ENCODE measurements at regions not wholly inside any gene's neighbourhood (a gene's known extent, or its start where the extent isn't known, plus 50 kb on each side); places are given as distances from the start of the nearest gene placed in this dataset.

- no peak for DNase-seq
Observed at GRCh38 chr6:148222846-148223245, 119.8 kb upstream of the SASH1 start.

GRCh38 chr6:148223424-148223842 is 119.2 kb upstream of the SASH1 start:
- DNase-seq = no peak

- DNase-seq = no peak
Observed at GRCh38 chr6:148225871-148226270, 116.8 kb upstream of the SASH1 start.

GRCh38 chr6:148226284-148226683 is 116.4 kb upstream of the SASH1 start:
- no peak for DNase-seq

- DNase-seq = no peak
Observed at GRCh38 chr6:148231572-148231971, 111.1 kb upstream of the SASH1 start.

GRCh38 chr6:148235446-148235845 is 107.2 kb upstream of the SASH1 start:
- no peak for DNase-seq

GRCh38 chr6:148238713-148239112 is 103.9 kb upstream of the SASH1 start:
- no peak for DNase-seq

GRCh38 chr6:148239215-148239614 is 103.4 kb upstream of the SASH1 start:
- DNase-seq = no peak

GRCh38 chr6:148239801-148240460 is 102.7 kb upstream of the SASH1 start:
- DNase-seq = no peak

GRCh38 chr6:148240461-148240840 is 102.2 kb upstream of the SASH1 start:
- DNase-seq = no peak

GRCh38 chr6:148240861-148241477 is 101.7 kb upstream of the SASH1 start:
- no peak for DNase-seq

GRCh38 chr6:148242180-148242579 is 100.5 kb upstream of the SASH1 start:
- no peak for DNase-seq

- no peak for DNase-seq
Observed at GRCh38 chr6:148244217-148244935, 98.3 kb upstream of the SASH1 start.

GRCh38 chr6:148247386-148248063 is 95.1 kb upstream of the SASH1 start:
- DNase-seq = no peak

GRCh38 chr6:148249160-148249559 is 93.5 kb upstream of the SASH1 start:
- no peak for DNase-seq

- DNase-seq = no peak
Observed at GRCh38 chr6:148249679-148250375, 92.8 kb upstream of the SASH1 start.

GRCh38 chr6:148250975-148251685 is 91.5 kb upstream of the SASH1 start:
- DNase-seq = no peak

- no peak for DNase-seq
Observed at GRCh38 chr6:148251891-148252290, 90.7 kb upstream of the SASH1 start.

- DNase-seq = no peak
Observed at GRCh38 chr6:148257810-148258209, 84.8 kb upstream of the SASH1 start.

- no peak for DNase-seq
Observed at GRCh38 chr6:148258868-148259267, 83.8 kb upstream of the SASH1 start.

GRCh38 chr6:148261470-148261869 is 81.2 kb upstream of the SASH1 start:
- DNase-seq = no peak

GRCh38 chr6:148263010-148263409 is 79.6 kb upstream of the SASH1 start:
- no peak for DNase-seq

Data from NCI-H2029 treated with DMSO at 0.1 percent for 48 hours (cell line).